Vagina (tissue), 2 donors: ENCODE measurements at regions not wholly inside any gene's neighbourhood (a gene's known extent, or its start where the extent isn't known, plus 50 kb on each side); places are given as distances from the start of the nearest gene placed in this dataset.

Source experiments
- CTCF ChIP-seq, 3 experiments: fragments of 450-650 bp in 2 of 3; fragments of 200-600 bp in 1 of 3; sonication (generic) in 1 of 3; IDR thresholded peaks; one replicate each; pipeline ENCODE4 v1.5.1; 2017 to 2019; ENCODE audit warnings: antibody characterized with exemption in 3 of 3, mild to moderate bottlenecking in 2 of 3, moderate library complexity in 2 of 3
- POLR2A ChIP-seq, 2 donors: fragments of 450-650 bp; IDR thresholded peaks; one replicate each; pipeline ENCODE4 v1.6.1; 2017; ENCODE audit warnings: antibody characterized with exemption in 2 of 2, mild to moderate bottlenecking in 2 of 2, moderate library complexity in 2 of 2

GRCh38 chr14:26939755-26940154, 341.9 kb upstream of the NOVA1 start:
- TF ChIP-seq CTCF (IDR thresholded peaks at IDR 0.05) (no peak), POLR2A (IDR thresholded peaks at IDR 0.05) (no peak)
